HPDE6-E6E7 (cell line): ENCODE measurements at regions not wholly inside any gene's neighbourhood (a gene's known extent, or its start where the extent isn't known, plus 50 kb on each side); places are given as distances from the start of the nearest gene placed in this dataset.
"Not testable (repeated sequence)": the region's sequence is repeated elsewhere in the genome, so short reads cannot be mapped to it uniquely, and the experiment has no call there.

Experiments
- DNase-seq: peaks from one replicate; pipeline ENCODE4 v3.0.0; 2011; ENCODE audit warnings: missing footprints; ENCODE audit errors: extremely low spot score

GRCh38 chr20:51188941-51189340, 166.0 kb upstream of the KCNG1 start:
- no peak for DNase-seq

GRCh38 chr20:51187261-51187660, 164.4 kb upstream of the KCNG1 start:
- DNase-seq: no peak

GRCh38 chr20:51185861-51186260, 163.0 kb upstream of the KCNG1 start:
- no peak for DNase-seq

- DNase-seq: no peak
Measured at GRCh38 chr20:51185277-51185676, 162.4 kb upstream of the KCNG1 start.

GRCh38 chr20:51184289-51184688, 161.4 kb upstream of the KCNG1 start:
- DNase-seq: no peak

GRCh38 chr20:51183451-51183850, 160.5 kb upstream of the KCNG1 start:
- DNase-seq: no peak

GRCh38 chr20:51182571-51182970, 159.7 kb upstream of the KCNG1 start:
- no peak for DNase-seq

GRCh38 chr20:51178153-51178552, 155.2 kb upstream of the KCNG1 start:
- no peak for DNase-seq

- no peak for DNase-seq
Measured at GRCh38 chr20:51176876-51177275, 154.0 kb upstream of the KCNG1 start.

GRCh38 chr20:51176446-51176845, 153.5 kb upstream of the KCNG1 start:
- DNase-seq: no peak

- DNase-seq: no peak
Measured at GRCh38 chr20:51175724-51176123, 152.8 kb upstream of the KCNG1 start.

GRCh38 chr20:51175156-51175555, 152.2 kb upstream of the KCNG1 start:
- no peak for DNase-seq

GRCh38 chr20:51174536-51174935, 151.6 kb upstream of the KCNG1 start:
- DNase-seq: no peak

GRCh38 chr20:51172558-51173428, 149.9 kb upstream of the KCNG1 start:
- DNase-seq: no peak

GRCh38 chr20:51171141-51171540, 148.2 kb upstream of the KCNG1 start:
- no peak for DNase-seq

- no peak for DNase-seq
Measured at GRCh38 chr20:51169813-51170212, 146.9 kb upstream of the KCNG1 start.

GRCh38 chr20:51167911-51168310, 145.0 kb upstream of the KCNG1 start:
- not testable (repeated sequence) for DNase-seq

GRCh38 chr20:51166489-51166888, 143.6 kb upstream of the KCNG1 start:
- DNase-seq: no peak

GRCh38 chr20:51165131-51165530, 142.2 kb upstream of the KCNG1 start:
- no peak for DNase-seq

- DNase-seq: no peak
Measured at GRCh38 chr20:51164731-51165130, 141.8 kb upstream of the KCNG1 start.

- DNase-seq: no peak
Measured at GRCh38 chr20:51163996-51164600, 141.2 kb upstream of the KCNG1 start.

GRCh38 chr20:51162015-51162414, 139.1 kb upstream of the KCNG1 start:
- no peak for DNase-seq

GRCh38 chr20:51160821-51161220, 137.9 kb upstream of the KCNG1 start:
- no peak for DNase-seq
